ENCODE measurements at regions not wholly inside any gene's neighbourhood (a gene's known extent, or its start where the extent isn't known, plus 50 kb on each side); places are given as distances from the start of the nearest gene placed in this dataset.

- peaks cover 11% of the 10 kb centered on the region for H3K9me3 ChIP-seq (replicated peaks)
- H3K27ac ChIP-seq (replicated peaks): no peak overlapping the region
- H3K27me3 ChIP-seq (ENCODE audit: low read depth): no peaks in the 10 kb centered on the region
- no peaks in the 10 kb centered on the region for H3K4me1 ChIP-seq
- H3K4me3 ChIP-seq: no peak overlapping the region
- intact Hi-C loops (cut with micrococcal nuclease): no loop called here
- H3K36me3 ChIP-seq: no peaks in the 10 kb centered on the region
- no peak for DNase-seq
- TF ChIP-seq CTCF (IDR thresholded peaks at IDR 0.05; ENCODE audit: borderline replicate concordance): no peak
These were observed 140.2 kb downstream of the PTCHD4 start for GRCh38 chr6:47970826-47971225.

- Histone ChIP-seq H3K27ac (replicated peaks) (no peak overlapping the region), H3K4me1 (no peaks in the 10 kb centered on the region), H3K9me3 (replicated peaks) (peaks cover 11% of the 10 kb centered on the region), H3K36me3 (no peaks in the 10 kb centered on the region), H3K4me3 (no peak overlapping the region), H3K27me3 (ENCODE audit: low read depth) (no peaks in the 10 kb centered on the region)
- DNase-seq: no peak
- intact Hi-C loops (cut with micrococcal nuclease): no loop called here
- TF ChIP-seq CTCF (IDR thresholded peaks at IDR 0.05; ENCODE audit: borderline replicate concordance): no peak
These were observed 143.2 kb downstream of the PTCHD4 start for GRCh38 chr6:47967843-47968242.

- Histone ChIP-seq H3K27me3 (ENCODE audit: low read depth) (no peaks in the 10 kb centered on the region), H3K4me1 (no peaks in the 10 kb centered on the region), H3K4me3 (no peak overlapping the region), H3K36me3 (no peaks in the 10 kb centered on the region), H3K27ac (replicated peaks) (no peak overlapping the region), H3K9me3 (replicated peaks) (peaks cover 11% of the 10 kb centered on the region)
- TF ChIP-seq CTCF (IDR thresholded peaks at IDR 0.05; ENCODE audit: borderline replicate concordance): no peak
- intact Hi-C loops (cut with micrococcal nuclease): no loop called here
- DNase-seq: no peak
These were observed 146.0 kb downstream of the PTCHD4 start for GRCh38 chr6:47964969-47965368.

GRCh38 chr6:47952640-47953039 is 158.4 kb downstream of the PTCHD4 start:
- no peaks in the 10 kb centered on the region for H3K36me3 ChIP-seq
- intact Hi-C loops (cut with micrococcal nuclease): no loop called here
- H3K27me3 ChIP-seq (ENCODE audit: low read depth): no peaks in the 10 kb centered on the region
- TF ChIP-seq CTCF (IDR thresholded peaks at IDR 0.05; ENCODE audit: borderline replicate concordance): no peak
- DNase-seq: no peak
- H3K4me3 ChIP-seq: no peak overlapping the region
- H3K27ac ChIP-seq (replicated peaks): no peak overlapping the region
- no peaks in the 10 kb centered on the region for H3K4me1 ChIP-seq
- no peaks in the 10 kb centered on the region for H3K9me3 ChIP-seq (replicated peaks)

- H3K4me1 ChIP-seq: no peaks in the 10 kb centered on the region
- no peaks in the 10 kb centered on the region for H3K9me3 ChIP-seq (replicated peaks)
- no peaks in the 10 kb centered on the region for H3K36me3 ChIP-seq
- H3K27me3 ChIP-seq (ENCODE audit: low read depth): no peaks in the 10 kb centered on the region
- intact Hi-C loops (cut with micrococcal nuclease): no loop called here
- no peak overlapping the region for H3K27ac ChIP-seq (replicated peaks)
- H3K4me3 ChIP-seq: no peak overlapping the region
- no peak for TF ChIP-seq CTCF (IDR thresholded peaks at IDR 0.05; ENCODE audit: borderline replicate concordance)
- no peak for DNase-seq
These were observed 163.0 kb downstream of the OPN5 start for GRCh38 chr6:47944846-47945245.

GRCh38 chr6:47938405-47938804 is 156.6 kb downstream of the OPN5 start:
- Histone ChIP-seq H3K4me3 (no peak overlapping the region), H3K27me3 (ENCODE audit: low read depth) (no peaks in the 10 kb centered on the region), H3K9me3 (replicated peaks) (no peaks in the 10 kb centered on the region), H3K27ac (replicated peaks) (no peak overlapping the region), H3K4me1 (peaks cover 6% of the 10 kb centered on the region), H3K36me3 (no peaks in the 10 kb centered on the region)
- TF ChIP-seq CTCF (IDR thresholded peaks at IDR 0.05; ENCODE audit: borderline replicate concordance): no peak
- no peak for DNase-seq
- intact Hi-C loops (cut with micrococcal nuclease): no loop called here
